ENCODE measurements at regions not wholly inside any gene's neighbourhood (a gene's known extent, or its start where the extent isn't known, plus 50 kb on each side); places are given as distances from the start of the nearest gene placed in this dataset.

- DNase-seq, result no peak
Measured at GRCh38 chr5:175021841-175022625, 297.7 kb downstream of the MSX2 start.

GRCh38 chr5:175021321-175021720 is 296.9 kb downstream of the MSX2 start:
- no peak for DNase-seq

GRCh38 chr5:175015028-175015685 is 290.8 kb downstream of the MSX2 start:
- DNase-seq, result no peak

- no peak for DNase-seq
Measured at GRCh38 chr5:175013251-175013650, 288.9 kb downstream of the MSX2 start.

- DNase-seq, result no peak
Measured at GRCh38 chr5:175012267-175012666, 287.9 kb downstream of the MSX2 start.

- DNase-seq, result no peak
Measured at GRCh38 chr5:175003531-175003930, 279.1 kb downstream of the MSX2 start.

GRCh38 chr5:175001876-175002645 is 277.7 kb downstream of the MSX2 start:
- DNase-seq, result no peak

- DNase-seq, result no peak
Measured at GRCh38 chr5:175001311-175001710, 276.9 kb downstream of the MSX2 start.

- DNase-seq, result no peak
Measured at GRCh38 chr5:174999581-174999980, 275.2 kb downstream of the MSX2 start.

- DNase-seq, result no peak
Measured at GRCh38 chr5:174998131-174998730, 273.8 kb downstream of the MSX2 start.

GRCh38 chr5:174997688-174998087 is 273.3 kb downstream of the MSX2 start:
- DNase-seq, result no peak

- DNase-seq, result no peak
Measured at GRCh38 chr5:174996941-174997340, 272.6 kb downstream of the MSX2 start.

- no peak for DNase-seq
Measured at GRCh38 chr5:174995827-174996226, 271.4 kb downstream of the MSX2 start.

- DNase-seq, result no peak
Measured at GRCh38 chr5:174991847-174992246, 267.5 kb downstream of the MSX2 start.

GRCh38 chr5:174990909-174991308 is 266.5 kb downstream of the MSX2 start:
- DNase-seq, result no peak

- no peak for DNase-seq
Measured at GRCh38 chr5:174987443-174988012, 263.1 kb downstream of the MSX2 start.

- no peak for DNase-seq
Measured at GRCh38 chr5:174984863-174985262, 260.5 kb downstream of the MSX2 start.

- no peak for DNase-seq
Measured at GRCh38 chr5:174982485-174982884, 258.1 kb downstream of the MSX2 start.

- no peak for DNase-seq
Measured at GRCh38 chr5:174981416-174981815, 257.0 kb downstream of the MSX2 start.

GRCh38 chr5:174980952-174981351 is 256.6 kb downstream of the MSX2 start:
- no peak for DNase-seq

- no peak for DNase-seq
Measured at GRCh38 chr5:174972291-174972690, 247.9 kb downstream of the MSX2 start.

GRCh38 chr5:174971210-174971609 is 246.8 kb downstream of the MSX2 start:
- no peak for DNase-seq

GRCh38 chr5:174970502-174970901 is 246.1 kb downstream of the MSX2 start:
- no peak for DNase-seq
